Left kidney (tissue), 1 donor: ENCODE measurements at regions not wholly inside any gene's neighbourhood (a gene's known extent, or its start where the extent isn't known, plus 50 kb on each side); places are given as distances from the start of the nearest gene placed in this dataset.
"Not testable (repeated sequence)": the region's sequence is repeated elsewhere in the genome, so short reads cannot be mapped to it uniquely, and the experiment has no call there.

Experiments used
- DNase-seq: peaks from one replicate; pipeline ENCODE4 v3.0.0-alpha.2; 2013

GRCh38 chr4:74505355-74505978 is 60.5 kb downstream of the AREG start:
- DNase-seq = peak; percentile 11

- DNase-seq = not testable (repeated sequence)
These were observed 64.4 kb downstream of the AREG start for GRCh38 chr4:74509363-74509762.

GRCh38 chr4:74516303-74516702 is 71.4 kb downstream of the AREG start:
- no peak for DNase-seq

GRCh38 chr4:74517996-74518395 is 73.1 kb downstream of the AREG start:
- DNase-seq = no peak

- no peak for DNase-seq
These were observed 77.5 kb downstream of the AREG start for GRCh38 chr4:74522251-74522991.

- DNase-seq = no peak
These were observed 78.2 kb downstream of the AREG start for GRCh38 chr4:74523096-74523495.

GRCh38 chr4:74524985-74525384 is 80.0 kb downstream of the AREG start:
- no peak for DNase-seq

- DNase-seq = no peak
These were observed 82.1 kb downstream of the AREG start for GRCh38 chr4:74527049-74527448.

- DNase-seq = no peak
These were observed 83.2 kb downstream of the AREG start for GRCh38 chr4:74528178-74528577.

GRCh38 chr4:74529284-74530041 is 84.5 kb downstream of the AREG start:
- no peak for DNase-seq

- peak; percentile 48 for DNase-seq
These were observed 87.2 kb downstream of the AREG start for GRCh38 chr4:74531963-74532794.

GRCh38 chr4:74534121-74534520 is 89.2 kb downstream of the AREG start:
- no peak for DNase-seq

GRCh38 chr4:74534936-74535335 is 90.0 kb downstream of the AREG start:
- DNase-seq = no peak

GRCh38 chr4:74535512-74535911 is 90.6 kb downstream of the AREG start:
- DNase-seq = no peak

GRCh38 chr4:74536557-74536956 is 91.6 kb downstream of the AREG start:
- no peak for DNase-seq

- DNase-seq = no peak
These were observed 92.5 kb downstream of the AREG start for GRCh38 chr4:74537459-74537858.

GRCh38 chr4:74539044-74539790 is 94.3 kb downstream of the AREG start:
- no peak for DNase-seq

- no peak for DNase-seq
These were observed 95.3 kb downstream of the AREG start for GRCh38 chr4:74540193-74540592.

GRCh38 chr4:74541667-74542066 is 96.7 kb downstream of the AREG start:
- DNase-seq = no peak

- DNase-seq = no peak
These were observed 98.4 kb downstream of the AREG start for GRCh38 chr4:74543231-74543781.

- DNase-seq = no peak
These were observed 99.0 kb downstream of the AREG start for GRCh38 chr4:74543983-74544382.
